ENCODE measurements at regions not wholly inside any gene's neighbourhood (a gene's known extent, or its start where the extent isn't known, plus 50 kb on each side); places are given as distances from the start of the nearest gene placed in this dataset.

- in situ Hi-C loops (cut with MboI; ENCODE audit: low pct_unique_long_range_greater_than_20kb, low sequenced_read_pairs, unreplicated experiment), result no loop called here
Measured at GRCh38 chr13:72160977-72161376, 294.0 kb upstream of the DACH1 start.

GRCh38 chr13:72156760-72157159, 289.8 kb upstream of the DACH1 start:
- no peak for DNase-seq (ENCODE audit: low spot score)
- no peak for TF ChIP-seq CTCF (IDR thresholded peaks at IDR 0.05; ENCODE audit: extremely low read depth, insufficient read depth, missing control alignments)
- in situ Hi-C loops (cut with MboI; ENCODE audit: low pct_unique_long_range_greater_than_20kb, low sequenced_read_pairs, unreplicated experiment), result no loop called here

More at GRCh38 chr13:72160977-72161376, 294.0 kb upstream of the DACH1 start:
- no peak for TF ChIP-seq CTCF (IDR thresholded peaks at IDR 0.05; ENCODE audit: extremely low read depth, insufficient read depth, missing control alignments)
- DNase-seq (ENCODE audit: low spot score), result no peak

GRCh38 chr13:72153272-72153671, 286.3 kb upstream of the DACH1 start:
- in situ Hi-C loops (cut with MboI; ENCODE audit: low pct_unique_long_range_greater_than_20kb, low sequenced_read_pairs, unreplicated experiment), result no loop called here
- no peak for DNase-seq (ENCODE audit: low spot score)
- TF ChIP-seq CTCF (IDR thresholded peaks at IDR 0.05; ENCODE audit: extremely low read depth, insufficient read depth, missing control alignments), result no peak

GRCh38 chr13:72151241-72151640, 284.2 kb upstream of the DACH1 start:
- DNase-seq (ENCODE audit: low spot score), result no peak

GRCh38 chr13:72150502-72150901, 283.5 kb upstream of the DACH1 start:
- no peak for DNase-seq (ENCODE audit: low spot score)
- in situ Hi-C loops (cut with MboI; ENCODE audit: low pct_unique_long_range_greater_than_20kb, low sequenced_read_pairs, unreplicated experiment), result no loop called here
- TF ChIP-seq CTCF (IDR thresholded peaks at IDR 0.05; ENCODE audit: extremely low read depth, insufficient read depth, missing control alignments), result no peak

More at GRCh38 chr13:72151241-72151640, 284.2 kb upstream of the DACH1 start:
- TF ChIP-seq CTCF (IDR thresholded peaks at IDR 0.05; ENCODE audit: extremely low read depth, insufficient read depth, missing control alignments), result no peak
- in situ Hi-C loops (cut with MboI; ENCODE audit: low pct_unique_long_range_greater_than_20kb, low sequenced_read_pairs, unreplicated experiment), result no loop called here

- no peak for TF ChIP-seq CTCF (IDR thresholded peaks at IDR 0.05; ENCODE audit: extremely low read depth, insufficient read depth, missing control alignments)
- DNase-seq (ENCODE audit: low spot score), result no peak
- in situ Hi-C loops (cut with MboI; ENCODE audit: low pct_unique_long_range_greater_than_20kb, low sequenced_read_pairs, unreplicated experiment), result no loop called here
Measured at GRCh38 chr13:72149701-72150100, 282.7 kb upstream of the DACH1 start.

GRCh38 chr13:72146816-72147215, 279.8 kb upstream of the DACH1 start:
- no peak for DNase-seq (ENCODE audit: low spot score)
- no peak for TF ChIP-seq CTCF (IDR thresholded peaks at IDR 0.05; ENCODE audit: extremely low read depth, insufficient read depth, missing control alignments)
- in situ Hi-C loops (cut with MboI; ENCODE audit: low pct_unique_long_range_greater_than_20kb, low sequenced_read_pairs, unreplicated experiment), result no loop called here
